ENCODE measurements at regions not wholly inside any gene's neighbourhood (a gene's known extent, or its start where the extent isn't known, plus 50 kb on each side); places are given as distances from the start of the nearest gene placed in this dataset.

GRCh38 chr9:26220367-26220766, 542.1 kb upstream of the TUSC1 start:
- TF ChIP-seq POLR2AphosphoS5 (IDR thresholded peaks at IDR 0.05; ENCODE audit: low read depth, low read length): no peak
- no peak for TF ChIP-seq GABPA (IDR thresholded peaks at IDR 0.05; ENCODE audit: borderline replicate concordance, insufficient read depth, low read length)
- no peak for TF ChIP-seq EP300 (IDR thresholded peaks at IDR 0.05; ENCODE audit: borderline replicate concordance in 1 of 2, low read depth in 2 of 2, low read length in 2 of 2)
- TF ChIP-seq SRF (IDR thresholded peaks at IDR 0.05; ENCODE audit: low read depth, low read length): no peak
- TF ChIP-seq ATF3 (IDR thresholded peaks at IDR 0.05; ENCODE audit: insufficient read depth, low read depth, low read length): no peak
- TF ChIP-seq CEBPB (IDR thresholded peaks at IDR 0.05; ENCODE audit: low read depth, low read length): no peak
- no peak for TF ChIP-seq GTF2F1 (IDR thresholded peaks at IDR 0.05; ENCODE audit: borderline replicate concordance, low read depth, low read length)
- no peak for TF ChIP-seq CTCF (IDR thresholded peaks at IDR 0.05; ENCODE audit: control extremely low read depth in 1 of 3, insufficient read depth in 1 of 3, low read depth in 1 of 3, low read length in 3 of 3)
- no peak for TF ChIP-seq POLR2A (IDR thresholded peaks at IDR 0.05; ENCODE audit: control extremely low read depth in 1 of 2, low read depth in 2 of 2, low read length in 2 of 2)
- TF ChIP-seq CBX5 (IDR thresholded peaks at IDR 0.05; ENCODE audit: low read depth, low read length): no peak
- TF ChIP-seq RFX5 (IDR thresholded peaks at IDR 0.05; ENCODE audit: borderline replicate concordance, low read depth, low read length): no peak
- TF ChIP-seq ZNF274 (IDR thresholded peaks at IDR 0.05; ENCODE audit: borderline replicate concordance, extremely low read depth, low read length): no peak
